Natural killer cell treated with Interleukin-12 subunit alpha and Interleukin-12 subunit beta and Interleukin-15 and Interleukin-18, amount 100 ng/mL, for 72 hours (primary cell): ENCODE measurements at regions not wholly inside any gene's neighbourhood (a gene's known extent, or its start where the extent isn't known, plus 50 kb on each side); places are given as distances from the start of the nearest gene placed in this dataset.

Experiments used
- ATAC-seq, 2 donors: fragments of 150-1000 bp; cut with Tn5 transposase in 1 of 2; sonication (Bioruptor Pico), chemical (Tn5 transposase) in 1 of 2; 2 replicates each; pipeline ENCODE4 v1.10.0; 2021
- DNase-seq: peaks from one replicate; pipeline ENCODE4 v3.0.0; 2022; ENCODE audit warnings: low spot score
- H3K27ac Mint-ChIP-seq, 2 donors: 1 replicate in 1 of 2; 2 replicates in 1 of 2; pipeline ENCODE4 v1.8.0; 2022; ENCODE audit warnings: mixed read lengths in 2 of 2, mild to moderate bottlenecking in 1 of 2, moderate library complexity in 1 of 2
- H3K27me3 Mint-ChIP-seq, 2 donors: 1 replicate in 1 of 2; 2 replicates in 1 of 2; pipeline ENCODE4 v1.8.0; 2022; ENCODE audit warnings: mixed read lengths in 2 of 2
- H3K36me3 Mint-ChIP-seq: one replicate; pipeline ENCODE4 v1.8.0; 2022; ENCODE audit warnings: mixed read lengths
- H3K4me1 Mint-ChIP-seq, 2 donors: 1 replicate in 1 of 2; 2 replicates in 1 of 2; pipeline ENCODE4 v1.8.0; 2022; ENCODE audit warnings: low read depth in 2 of 2, mixed read lengths in 2 of 2, mild to moderate bottlenecking in 1 of 2
- H3K4me3 Mint-ChIP-seq: one replicate; pipeline ENCODE4 v1.8.0; 2022; ENCODE audit warnings: mixed read lengths
- H3K9me3 Mint-ChIP-seq: 2 replicates; pipeline ENCODE4 v1.8.0; 2022; ENCODE audit warnings: mixed read lengths

- peaks cover 4% of the 10 kb centered on the region for H3K36me3 Mint-ChIP-seq
- DNase-seq, result no peak
- H3K4me3 Mint-ChIP-seq, result no peak overlapping the region
- no peak for ATAC-seq
- no peaks in the 10 kb centered on the region for H3K27me3 Mint-ChIP-seq
- H3K9me3 Mint-ChIP-seq, result peaks cover 14% of the 10 kb centered on the region
- H3K4me1 Mint-ChIP-seq, result no peaks in the 10 kb centered on the region
- no peak overlapping the region for H3K27ac Mint-ChIP-seq
Measured at GRCh38 chr16:63978240-63978639, 1143.6 kb downstream of the CDH11 start.

DNA sequence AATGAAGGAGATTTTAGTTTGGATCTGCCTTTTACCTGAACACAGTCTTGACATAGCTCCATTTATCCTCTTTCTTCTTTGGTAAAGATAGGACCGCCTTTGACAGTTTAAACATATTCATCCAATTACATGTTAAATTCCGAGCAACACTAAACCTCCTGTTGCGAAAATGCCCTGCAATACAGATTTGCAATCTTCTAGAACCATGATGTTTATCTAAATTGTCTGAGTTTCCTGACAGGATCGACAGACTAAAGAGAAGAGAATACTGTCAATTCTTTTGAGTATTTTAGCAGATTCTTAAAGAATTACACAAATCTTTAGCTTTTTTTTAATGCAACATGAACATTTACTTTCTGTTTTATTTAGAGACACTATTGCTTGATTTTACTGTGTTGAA, 1145.5 kb downstream of the CDH11 start:
- ATAC-seq, result no peak
- peaks cover 12% of the 10 kb centered on the region for H3K9me3 Mint-ChIP-seq
- DNase-seq, result no peak
- no peaks in the 10 kb centered on the region for H3K4me1 Mint-ChIP-seq
- H3K4me3 Mint-ChIP-seq, result no peak overlapping the region
- no peak overlapping the region for H3K27ac Mint-ChIP-seq
- no peaks in the 10 kb centered on the region for H3K27me3 Mint-ChIP-seq
- peaks cover 4% of the 10 kb centered on the region for H3K36me3 Mint-ChIP-seq

DNA sequence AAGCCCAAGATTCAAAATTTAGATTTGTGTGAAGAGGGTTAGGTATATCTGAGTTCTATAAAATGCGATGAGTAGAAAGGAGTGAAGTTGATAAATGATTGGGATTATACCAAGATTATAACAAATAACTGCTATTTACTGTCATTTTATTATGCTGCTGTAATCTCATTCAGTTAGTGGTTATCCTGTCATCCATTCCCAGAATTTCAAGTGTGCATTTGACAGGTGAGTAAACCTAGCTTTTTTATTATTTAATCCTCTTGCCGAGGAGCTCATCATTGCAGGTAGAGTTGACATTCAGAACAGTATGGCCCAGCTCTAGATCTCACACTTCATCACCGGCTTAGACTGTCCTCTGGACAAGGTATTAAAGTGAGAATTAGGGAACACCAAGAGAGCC, 1146.2 kb downstream of the CDH11 start:
- ATAC-seq (no peak), DNase-seq (no peak)
- Mint-ChIP-seq H3K9me3 (peaks cover 15% of the 10 kb centered on the region), H3K27me3 (no peaks in the 10 kb centered on the region), H3K27ac (no peak overlapping the region), H3K36me3 (peaks cover 4% of the 10 kb centered on the region), H3K4me3 (no peak overlapping the region), H3K4me1 (no peaks in the 10 kb centered on the region)

DNA sequence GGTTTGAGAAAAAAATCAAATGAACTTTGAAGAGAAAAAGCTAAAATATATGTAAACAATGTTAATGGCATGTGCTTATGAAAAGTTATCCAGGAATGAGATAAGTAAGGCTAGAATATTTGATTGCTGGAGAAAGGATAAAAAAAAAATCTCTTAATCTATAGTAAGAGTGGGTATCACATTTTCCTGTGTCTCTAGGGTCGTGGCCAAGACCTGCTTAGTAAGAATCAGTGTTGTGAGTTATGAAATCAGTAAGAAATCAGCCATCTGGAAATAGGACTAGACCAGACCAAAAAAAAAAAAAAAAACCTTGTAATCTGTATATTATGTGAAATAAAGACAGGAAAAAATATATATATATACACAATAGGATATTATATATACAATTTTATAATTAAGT, 1153.9 kb downstream of the CDH11 start:
- Mint-ChIP-seq H3K36me3 (no peaks in the 10 kb centered on the region), H3K4me3 (no peak overlapping the region), H3K27ac (no peak overlapping the region), H3K4me1 (no peaks in the 10 kb centered on the region), H3K27me3 (no peaks in the 10 kb centered on the region), H3K9me3 (peaks cover 17% of the 10 kb centered on the region)
- DNase-seq (no peak), ATAC-seq (no peak)

GRCh38 chr16:63960321-63960720, 1161.5 kb downstream of the CDH11 start:
- H3K27ac Mint-ChIP-seq, result no peak overlapping the region
- ATAC-seq (no peak), DNase-seq (no peak)
- no peaks in the 10 kb centered on the region for H3K27me3 Mint-ChIP-seq
- H3K36me3 Mint-ChIP-seq, result peaks cover 5% of the 10 kb centered on the region
- no peak overlapping the region for H3K4me3 Mint-ChIP-seq
- H3K9me3 Mint-ChIP-seq, result peaks cover 25% of the 10 kb centered on the region
- H3K4me1 Mint-ChIP-seq, result no peaks in the 10 kb centered on the region

DNA sequence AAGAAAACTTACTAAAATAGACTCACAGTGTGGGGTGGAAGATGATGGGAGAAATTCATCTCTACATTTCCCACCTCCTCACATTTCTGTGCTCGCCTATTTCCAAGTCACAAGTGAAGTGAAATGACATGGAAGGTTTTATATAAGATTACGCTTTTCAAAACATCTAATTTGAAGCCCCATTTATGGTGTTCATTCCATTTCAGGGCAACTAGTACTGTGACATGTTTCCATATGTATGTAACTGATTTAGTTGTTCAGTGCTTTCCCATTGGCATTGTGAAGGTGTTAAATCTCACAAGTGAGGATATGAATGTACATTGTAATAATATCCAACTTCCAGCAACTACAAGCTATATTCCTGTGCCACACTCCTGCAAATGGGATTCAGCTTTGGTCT, 1174.8 kb downstream of the CDH11 start:
- ATAC-seq (no peak), DNase-seq (no peak)
- no peak overlapping the region for H3K27ac Mint-ChIP-seq
- no peak overlapping the region for H3K4me3 Mint-ChIP-seq
- peaks cover 18% of the 10 kb centered on the region for H3K9me3 Mint-ChIP-seq
- no peaks in the 10 kb centered on the region for H3K27me3 Mint-ChIP-seq
- H3K36me3 Mint-ChIP-seq, result no peaks in the 10 kb centered on the region
- no peaks in the 10 kb centered on the region for H3K4me1 Mint-ChIP-seq

DNA sequence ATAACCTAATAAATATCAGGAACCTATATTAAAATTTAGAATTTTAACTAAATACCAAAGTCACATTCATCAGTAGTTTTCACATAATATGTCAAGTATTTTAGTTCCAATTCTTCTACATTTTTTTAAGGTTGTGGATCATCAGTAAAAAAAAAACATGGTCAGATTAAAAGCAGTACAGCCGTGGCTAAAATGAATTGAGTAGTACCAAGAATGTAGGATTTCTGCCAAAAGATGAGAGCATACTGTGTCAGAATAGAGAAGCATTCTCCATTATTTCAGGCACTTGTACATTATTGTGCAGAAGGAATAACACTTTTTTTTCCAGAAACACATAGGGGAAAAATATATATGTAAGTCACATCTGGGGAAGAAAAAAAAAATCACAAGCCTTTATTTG, 1176.1 kb downstream of the CDH11 start:
- DNase-seq (no peak), ATAC-seq (no peak)
- Mint-ChIP-seq H3K9me3 (peaks cover 18% of the 10 kb centered on the region), H3K4me1 (no peaks in the 10 kb centered on the region), H3K27ac (no peak overlapping the region), H3K36me3 (no peaks in the 10 kb centered on the region), H3K27me3 (no peaks in the 10 kb centered on the region), H3K4me3 (no peak overlapping the region)

GRCh38 chr16:63943566-63943965, 1178.3 kb downstream of the CDH11 start:
- H3K27me3 Mint-ChIP-seq, result no peaks in the 10 kb centered on the region
- no peak for DNase-seq
- H3K9me3 Mint-ChIP-seq, result peaks cover 14% of the 10 kb centered on the region
- H3K27ac Mint-ChIP-seq, result no peak overlapping the region
- H3K4me1 Mint-ChIP-seq, result no peaks in the 10 kb centered on the region
- H3K36me3 Mint-ChIP-seq, result no peaks in the 10 kb centered on the region
- no peak overlapping the region for H3K4me3 Mint-ChIP-seq
- ATAC-seq, result no peak

- H3K4me3 Mint-ChIP-seq, result no peak overlapping the region
- H3K9me3 Mint-ChIP-seq, result peaks cover 12% of the 10 kb centered on the region
- peaks cover 7% of the 10 kb centered on the region for H3K36me3 Mint-ChIP-seq
- no peak for DNase-seq
- no peaks in the 10 kb centered on the region for H3K4me1 Mint-ChIP-seq
- no peak for ATAC-seq
- no peaks in the 10 kb centered on the region for H3K27me3 Mint-ChIP-seq
- no peak overlapping the region for H3K27ac Mint-ChIP-seq
Measured at GRCh38 chr16:63938661-63939060, 1183.2 kb downstream of the CDH11 start.

GRCh38 chr16:63933841-63934240, 1188.0 kb downstream of the CDH11 start:
- DNase-seq (no peak), ATAC-seq (no peak)
- Mint-ChIP-seq H3K27ac (no peak overlapping the region), H3K4me1 (no peaks in the 10 kb centered on the region), H3K4me3 (no peak overlapping the region), H3K27me3 (no peaks in the 10 kb centered on the region), H3K36me3 (peaks cover 7% of the 10 kb centered on the region), H3K9me3 (peaks cover 15% of the 10 kb centered on the region)

- ATAC-seq (no peak), DNase-seq (no peak)
- H3K4me1 Mint-ChIP-seq, result no peaks in the 10 kb centered on the region
- H3K36me3 Mint-ChIP-seq, result peaks cover 6% of the 10 kb centered on the region
- no peaks in the 10 kb centered on the region for H3K27me3 Mint-ChIP-seq
- no peak overlapping the region for H3K27ac Mint-ChIP-seq
- H3K9me3 Mint-ChIP-seq, result peaks cover 16% of the 10 kb centered on the region
- H3K4me3 Mint-ChIP-seq, result no peak overlapping the region
Measured at GRCh38 chr16:63928421-63928820, 1193.4 kb downstream of the CDH11 start.

GRCh38 chr16:63925221-63925620, 1196.6 kb downstream of the CDH11 start:
- H3K27me3 Mint-ChIP-seq, result no peaks in the 10 kb centered on the region
- H3K36me3 Mint-ChIP-seq, result peaks cover 7% of the 10 kb centered on the region
- DNase-seq (no peak), ATAC-seq (no peak)
- no peak overlapping the region for H3K4me3 Mint-ChIP-seq
- H3K27ac Mint-ChIP-seq, result no peak overlapping the region
- H3K4me1 Mint-ChIP-seq, result no peaks in the 10 kb centered on the region
- H3K9me3 Mint-ChIP-seq, result peaks cover 14% of the 10 kb centered on the region

GRCh38 chr16:63922560-63922959, 1199.3 kb downstream of the CDH11 start:
- Mint-ChIP-seq H3K36me3 (peaks cover 11% of the 10 kb centered on the region), H3K4me3 (no peak overlapping the region), H3K4me1 (no peaks in the 10 kb centered on the region), H3K9me3 (peaks cover 25% of the 10 kb centered on the region), H3K27ac (no peak overlapping the region), H3K27me3 (no peaks in the 10 kb centered on the region)
- no peak for ATAC-seq
- DNase-seq, result no peak

DNA sequence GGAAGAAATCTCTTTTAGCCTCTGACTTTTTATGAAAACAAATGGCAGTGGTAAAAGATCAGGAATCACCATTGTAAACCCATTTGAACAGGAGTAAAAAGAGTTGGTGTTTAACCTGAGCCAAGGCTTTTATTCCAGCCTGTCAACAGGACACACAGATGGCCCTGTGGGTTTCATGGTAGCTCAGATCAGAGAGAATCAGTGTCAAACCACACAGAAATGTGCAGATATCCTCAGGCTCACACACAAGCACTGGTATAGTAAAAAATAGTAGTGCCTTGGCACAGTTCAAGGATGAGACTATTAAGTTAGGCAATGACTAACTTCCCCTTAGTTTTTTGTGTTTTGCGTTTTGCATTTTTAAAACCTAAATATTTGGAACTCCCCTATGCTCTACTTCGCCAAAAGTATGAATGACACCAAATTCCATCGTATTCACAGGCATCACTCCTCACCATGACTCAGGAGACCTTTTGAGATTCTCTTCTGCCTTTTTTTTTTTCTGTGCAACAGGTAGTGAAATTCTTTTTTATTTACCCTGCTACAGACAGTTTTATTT, 1200.0 kb downstream of the CDH11 start:
- Mint-ChIP-seq H3K9me3 (peaks cover 28% of the 10 kb centered on the region), H3K4me1 (no peaks in the 10 kb centered on the region), H3K36me3 (peaks cover 11% of the 10 kb centered on the region), H3K27ac (no peak overlapping the region), H3K4me3 (no peak overlapping the region), H3K27me3 (no peaks in the 10 kb centered on the region)
- ATAC-seq (no peak), DNase-seq (no peak)

GRCh38 chr16:63913290-63913689, 1208.6 kb downstream of the CDH11 start:
- Mint-ChIP-seq H3K36me3 (peaks cover 10% of the 10 kb centered on the region), H3K4me1 (no peaks in the 10 kb centered on the region), H3K27me3 (no peaks in the 10 kb centered on the region), H3K4me3 (no peak overlapping the region), H3K9me3 (peaks cover 21% of the 10 kb centered on the region), H3K27ac (no peak overlapping the region)
- DNase-seq (no peak), ATAC-seq (no peak)
